Loucy (cell line): ENCODE measurements at regions not wholly inside any gene's neighbourhood (a gene's known extent, or its start where the extent isn't known, plus 50 kb on each side); places are given as distances from the start of the nearest gene placed in this dataset.

Source experiments
- H2AFZ ChIP-seq: fragments of 200-600 bp; sonication (generic); 2 replicates; pipeline ENCODE4 v1.6.0; 2016; ENCODE audit warnings: antibody characterized with exemption, mild to moderate bottlenecking, low read length, moderate library complexity
- H3F3A ChIP-seq: fragments of 200-600 bp; 2 replicates; pipeline ENCODE4 v1.6.0; 2016; ENCODE audit warnings: antibody characterized with exemption, low read depth, mild to moderate bottlenecking
- H3K27me3 ChIP-seq: fragments of 200-600 bp; sonication (generic); 2 replicates; pipeline ENCODE4 v1.6.1; 2014; ENCODE audit warnings: low read length, mild to moderate bottlenecking; ENCODE audit not compliant: insufficient read depth, poor library complexity, severe bottlenecking
- H3K36me3 ChIP-seq: fragments of 200-600 bp; sonication (generic); 2 replicates; pipeline ENCODE4 v1.6.1; 2016; ENCODE audit warnings: low read length; ENCODE audit not compliant: insufficient read depth
- H3K4me1 ChIP-seq: fragments of 200-600 bp; sonication (generic); 2 replicates; pipeline ENCODE4 v1.5.1; 2014; ENCODE audit warnings: low read length, mild to moderate bottlenecking; ENCODE audit not compliant: insufficient read depth, poor library complexity, severe bottlenecking
- H3K4me2 ChIP-seq: fragments of 200-600 bp; sonication (generic); 2 replicates; pipeline ENCODE4 v1.6.0; 2014; ENCODE audit warnings: antibody characterized with exemption, low read length, low read depth, mild to moderate bottlenecking; ENCODE audit not compliant: poor library complexity, severe bottlenecking
- H3K4me3 ChIP-seq: fragments of 200-600 bp; sonication (generic); 2 replicates; pipeline ENCODE4 v1.5.1; 2014; ENCODE audit warnings: low read length, mild to moderate bottlenecking, mixed read lengths; ENCODE audit not compliant: poor library complexity, severe bottlenecking
- H3K79me2 ChIP-seq: fragments of 200-600 bp; sonication (generic); 2 replicates; pipeline ENCODE4 v1.6.1; 2014; ENCODE audit warnings: low read length; ENCODE audit not compliant: insufficient read depth
- H3K9ac ChIP-seq: fragments of 200-600 bp; sonication (generic); 2 replicates; pipeline ENCODE4 v1.6.0; 2014; ENCODE audit warnings: mild to moderate bottlenecking, low read depth, low read length, moderate library complexity; ENCODE audit not compliant: poor library complexity, severe bottlenecking
- H3K9me2 ChIP-seq: fragments of 200-600 bp; sonication (generic); replicated peaks from 2 replicates; pipeline ENCODE4 v1.6.1; 2016; ENCODE audit warnings: low read depth, low read length, mixed read lengths
- H3K9me3 ChIP-seq: fragments of 200-600 bp; sonication (generic); 2 replicates; pipeline ENCODE4 v1.6.1; 2014; ENCODE audit warnings: mild to moderate bottlenecking, antibody characterized with exemption, low read length, low read depth; ENCODE audit not compliant: insufficient read depth
- H4K20me1 ChIP-seq: fragments of 200-600 bp; sonication (generic); 2 replicates; pipeline ENCODE4 v1.6.0; 2014; ENCODE audit warnings: antibody characterized with exemption, low read length, mild to moderate bottlenecking; ENCODE audit not compliant: insufficient read depth, poor library complexity, severe bottlenecking
- EZH2phosphoT487 ChIP-seq: fragments of 200-600 bp; IDR thresholded peaks from 2 replicates; pipeline ENCODE4 v1.6.1; 2018; ENCODE audit warnings: antibody characterized with exemption, mild to moderate bottlenecking, moderate library complexity, borderline replicate concordance
- TF ChIP-seq, protein P1 (sequence below): fragments of 200-600 bp; sonication (generic); conservative IDR thresholded peaks from 2 replicates; pipeline ENCODE4 v1.5.1; 2014; ENCODE audit warnings: mild to moderate bottlenecking, antibody characterized with exemption, low read length

DNA sequence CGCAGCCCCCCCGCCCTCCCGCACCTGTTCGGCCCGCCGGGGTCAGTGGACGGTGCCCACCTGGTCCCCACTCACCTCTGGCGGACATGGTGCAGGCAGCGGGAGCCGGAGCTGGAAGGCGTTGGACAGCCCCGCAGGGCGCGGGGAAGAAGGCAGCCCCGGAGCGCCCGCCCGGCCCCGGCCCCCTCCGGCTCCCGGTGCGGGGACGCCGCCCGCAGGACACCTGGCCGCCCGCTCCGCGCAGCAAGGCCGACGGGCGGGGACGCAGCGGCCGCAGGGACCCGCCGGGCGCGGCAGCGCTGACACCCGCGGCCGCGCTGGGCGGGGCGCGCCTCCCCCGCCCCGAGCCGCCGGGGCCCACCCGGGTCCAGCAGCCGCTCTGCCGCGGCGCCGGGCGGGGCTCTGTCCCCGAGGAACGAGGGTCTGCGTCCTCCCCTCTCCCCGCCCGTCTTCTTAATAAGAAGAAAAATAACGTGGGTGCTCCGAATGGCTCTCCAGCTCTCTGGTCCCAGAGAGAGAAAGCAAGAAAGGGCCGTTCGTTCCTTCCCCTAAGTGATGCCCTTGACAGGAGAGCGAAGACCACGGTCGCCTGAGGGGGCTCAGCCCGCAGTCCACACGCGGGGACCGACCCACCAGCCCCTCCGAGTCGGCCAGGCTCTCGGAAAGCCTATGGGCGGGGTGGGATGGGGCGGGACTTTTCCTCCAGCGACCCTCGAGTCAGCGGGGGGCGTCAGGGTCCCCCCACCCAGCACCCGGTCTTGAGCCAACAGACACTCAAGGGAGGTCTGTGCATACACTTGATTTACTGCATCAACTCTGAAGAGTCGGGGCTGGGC, 53.4 kb upstream of the FHIP2A start:
- H3F3A ChIP-seq = no peaks in the 10 kb centered on the region
- H2AFZ ChIP-seq = no peak overlapping the region
- peaks cover 2% of the 10 kb centered on the region for H3K4me1 ChIP-seq
- no peak overlapping the region for H3K4me3 ChIP-seq
- peaks cover 9% of the 10 kb centered on the region; the same call in 1 of the 2 replicates for H3K36me3 ChIP-seq
- H3K27me3 ChIP-seq = no peaks in the 10 kb centered on the region
- H3K9me2 ChIP-seq = no peaks in the 10 kb centered on the region
- H3K4me2 ChIP-seq = no peak overlapping the region
- H3K9ac ChIP-seq = no peak overlapping the region
- H4K20me1 ChIP-seq = peaks cover 69% of the 10 kb centered on the region
- TF ChIP-seq, protein P1, sequence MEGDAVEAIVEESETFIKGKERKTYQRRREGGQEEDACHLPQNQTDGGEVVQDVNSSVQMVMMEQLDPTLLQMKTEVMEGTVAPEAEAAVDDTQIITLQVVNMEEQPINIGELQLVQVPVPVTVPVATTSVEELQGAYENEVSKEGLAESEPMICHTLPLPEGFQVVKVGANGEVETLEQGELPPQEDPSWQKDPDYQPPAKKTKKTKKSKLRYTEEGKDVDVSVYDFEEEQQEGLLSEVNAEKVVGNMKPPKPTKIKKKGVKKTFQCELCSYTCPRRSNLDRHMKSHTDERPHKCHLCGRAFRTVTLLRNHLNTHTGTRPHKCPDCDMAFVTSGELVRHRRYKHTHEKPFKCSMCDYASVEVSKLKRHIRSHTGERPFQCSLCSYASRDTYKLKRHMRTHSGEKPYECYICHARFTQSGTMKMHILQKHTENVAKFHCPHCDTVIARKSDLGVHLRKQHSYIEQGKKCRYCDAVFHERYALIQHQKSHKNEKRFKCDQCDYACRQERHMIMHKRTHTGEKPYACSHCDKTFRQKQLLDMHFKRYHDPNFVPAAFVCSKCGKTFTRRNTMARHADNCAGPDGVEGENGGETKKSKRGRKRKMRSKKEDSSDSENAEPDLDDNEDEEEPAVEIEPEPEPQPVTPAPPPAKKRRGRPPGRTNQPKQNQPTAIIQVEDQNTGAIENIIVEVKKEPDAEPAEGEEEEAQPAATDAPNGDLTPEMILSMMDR = no peak
- peaks cover 91% of the 10 kb centered on the region for H3K79me2 ChIP-seq
- H3K9me3 ChIP-seq = no peaks in the 10 kb centered on the region

DNA sequence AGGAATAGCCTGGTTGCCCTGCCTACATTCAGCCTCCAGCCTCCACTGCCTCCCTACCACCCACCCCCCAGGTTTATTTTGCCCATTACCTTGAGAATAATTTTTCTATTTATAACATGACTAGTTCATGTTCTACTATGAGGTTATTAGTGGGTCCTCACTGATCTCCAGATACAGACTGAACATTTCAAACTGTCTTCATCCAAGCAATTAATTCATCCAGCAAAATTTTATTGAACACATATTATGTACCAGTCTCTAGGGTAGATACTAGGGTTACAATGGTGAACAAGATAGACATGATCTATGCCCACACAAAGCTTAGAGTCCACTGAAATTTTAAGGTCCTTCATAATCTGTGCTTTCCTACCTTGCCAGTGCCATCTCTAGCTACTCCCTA, 51.6 kb upstream of the FHIP2A start:
- Histone ChIP-seq H3K9ac (no peak overlapping the region), H3K4me3 (no peak overlapping the region), H4K20me1 (peaks cover 62% of the 10 kb centered on the region), H3K4me2 (no peak overlapping the region), H2AFZ (no peak overlapping the region), H3K79me2 (peaks cover 90% of the 10 kb centered on the region), H3K9me2 (no peaks in the 10 kb centered on the region), H3K9me3 (no peaks in the 10 kb centered on the region), H3K36me3 (peaks cover 16% of the 10 kb centered on the region; the same call in 1 of the 2 replicates), H3K4me1 (peaks cover 10% of the 10 kb centered on the region), H3F3A (no peaks in the 10 kb centered on the region), H3K27me3 (no peaks in the 10 kb centered on the region)
- no peak for TF ChIP-seq EZH2phosphoT487
- TF ChIP-seq, protein P1 = no peak

DNA sequence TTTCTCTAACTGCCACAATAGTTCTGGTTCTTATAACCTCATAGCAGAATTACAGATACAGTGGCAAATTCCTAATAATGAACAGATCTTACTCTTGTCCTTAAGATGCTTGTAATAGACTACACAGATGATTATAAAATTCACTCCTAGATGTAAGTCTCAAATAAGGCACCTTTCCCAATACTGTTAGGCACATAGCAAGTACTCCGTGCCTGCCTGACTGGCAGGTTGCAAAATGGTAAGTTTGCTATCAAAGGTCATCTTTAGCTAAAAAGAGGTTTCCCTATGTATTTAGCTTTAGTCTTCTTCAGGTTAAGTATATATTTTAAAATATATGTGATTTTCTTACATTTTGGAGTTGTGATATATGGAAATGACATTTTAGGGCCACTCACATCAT, 50.4 kb upstream of the FHIP2A start:
- no peak overlapping the region for H3K9ac ChIP-seq
- H3K4me3 ChIP-seq = no peak overlapping the region
- H2AFZ ChIP-seq = no peak overlapping the region
- TF ChIP-seq, protein P1 = no peak
- no peak for TF ChIP-seq EZH2phosphoT487
- peaks cover 56% of the 10 kb centered on the region for H4K20me1 ChIP-seq
- H3K4me1 ChIP-seq = peaks cover 10% of the 10 kb centered on the region
- no peak overlapping the region for H3K4me2 ChIP-seq
- no peaks in the 10 kb centered on the region for H3K9me3 ChIP-seq
- H3F3A ChIP-seq = no peaks in the 10 kb centered on the region
- peaks cover 20% of the 10 kb centered on the region for H3K36me3 ChIP-seq
- no peaks in the 10 kb centered on the region for H3K27me3 ChIP-seq
- no peaks in the 10 kb centered on the region for H3K9me2 ChIP-seq
- H3K79me2 ChIP-seq = peaks cover 83% of the 10 kb centered on the region
